ENCODE measurements at regions not wholly inside any gene's neighbourhood (a gene's known extent, or its start where the extent isn't known, plus 50 kb on each side); places are given as distances from the start of the nearest gene placed in this dataset.

- H3K4me1 Mint-ChIP-seq (ENCODE audit: low read depth, unreplicated experiment) = no peaks in the 10 kb centered on the region
Observed at GRCh38 chr7:131726686-131727085, 170.3 kb upstream of the PODXL start.

GRCh38 chr7:131726031-131726430 lies 169.6 kb upstream of the PODXL start:
- no peak for TF ChIP-seq CTCF (IDR thresholded peaks at IDR 0.05; ENCODE audit: partially characterized antibody, unreplicated experiment)
- Mint-ChIP-seq H3K4me3 (ENCODE audit: unreplicated experiment) (no peak overlapping the region), H3K9me3 (ENCODE audit: unreplicated experiment) (no peaks in the 10 kb centered on the region), H3K27me3 (ENCODE audit: unreplicated experiment) (peaks cover 3% of the 10 kb centered on the region), H3K36me3 (ENCODE audit: unreplicated experiment) (peaks cover 9% of the 10 kb centered on the region), H3K4me1 (ENCODE audit: low read depth, unreplicated experiment) (no peaks in the 10 kb centered on the region), H3K27ac (ENCODE audit: unreplicated experiment) (no peak overlapping the region)
- DNase-seq = no peak

More at GRCh38 chr7:131726686-131727085, 170.3 kb upstream of the PODXL start:
- Mint-ChIP-seq H3K27me3 (ENCODE audit: unreplicated experiment) (peaks cover 4% of the 10 kb centered on the region), H3K9me3 (ENCODE audit: unreplicated experiment) (no peaks in the 10 kb centered on the region), H3K4me3 (ENCODE audit: unreplicated experiment) (no peak overlapping the region), H3K36me3 (ENCODE audit: unreplicated experiment) (peaks cover 9% of the 10 kb centered on the region), H3K27ac (ENCODE audit: unreplicated experiment) (no peak overlapping the region)
- no peak for TF ChIP-seq CTCF (IDR thresholded peaks at IDR 0.05; ENCODE audit: partially characterized antibody, unreplicated experiment)
- no peak for DNase-seq

GRCh38 chr7:131724776-131725345 lies 168.4 kb upstream of the PODXL start:
- Mint-ChIP-seq H3K9me3 (ENCODE audit: unreplicated experiment) (no peaks in the 10 kb centered on the region), H3K4me3 (ENCODE audit: unreplicated experiment) (no peak overlapping the region), H3K4me1 (ENCODE audit: low read depth, unreplicated experiment) (no peaks in the 10 kb centered on the region), H3K36me3 (ENCODE audit: unreplicated experiment) (peaks cover 9% of the 10 kb centered on the region), H3K27ac (ENCODE audit: unreplicated experiment) (no peak overlapping the region), H3K27me3 (ENCODE audit: unreplicated experiment) (peaks cover 3% of the 10 kb centered on the region)
- TF ChIP-seq CTCF (IDR thresholded peaks at IDR 0.05; ENCODE audit: partially characterized antibody, unreplicated experiment) = no peak
- DNase-seq = no peak

GRCh38 chr7:131723926-131724325 lies 167.5 kb upstream of the PODXL start:
- peaks cover 2% of the 10 kb centered on the region for H3K27me3 Mint-ChIP-seq (ENCODE audit: unreplicated experiment)
- DNase-seq = no peak
- peaks cover 6% of the 10 kb centered on the region for H3K36me3 Mint-ChIP-seq (ENCODE audit: unreplicated experiment)
- no peak overlapping the region for H3K4me3 Mint-ChIP-seq (ENCODE audit: unreplicated experiment)
- TF ChIP-seq CTCF (IDR thresholded peaks at IDR 0.05; ENCODE audit: partially characterized antibody, unreplicated experiment) = no peak
- H3K27ac Mint-ChIP-seq (ENCODE audit: unreplicated experiment) = no peak overlapping the region
- no peaks in the 10 kb centered on the region for H3K9me3 Mint-ChIP-seq (ENCODE audit: unreplicated experiment)
- no peaks in the 10 kb centered on the region for H3K4me1 Mint-ChIP-seq (ENCODE audit: low read depth, unreplicated experiment)

- H3K36me3 Mint-ChIP-seq (ENCODE audit: unreplicated experiment) = no peaks in the 10 kb centered on the region
- H3K4me1 Mint-ChIP-seq (ENCODE audit: low read depth, unreplicated experiment) = no peaks in the 10 kb centered on the region
- no peak for DNase-seq
- H3K4me3 Mint-ChIP-seq (ENCODE audit: unreplicated experiment) = no peak overlapping the region
- H3K27me3 Mint-ChIP-seq (ENCODE audit: unreplicated experiment) = peaks cover 4% of the 10 kb centered on the region
- no peak for TF ChIP-seq CTCF (IDR thresholded peaks at IDR 0.05; ENCODE audit: partially characterized antibody, unreplicated experiment)
- no peak overlapping the region for H3K27ac Mint-ChIP-seq (ENCODE audit: unreplicated experiment)
- H3K9me3 Mint-ChIP-seq (ENCODE audit: unreplicated experiment) = no peaks in the 10 kb centered on the region
Observed at GRCh38 chr7:131722371-131722770, 165.9 kb upstream of the PODXL start.
